GM10266 (cell line): ENCODE measurements at regions not wholly inside any gene's neighbourhood (a gene's known extent, or its start where the extent isn't known, plus 50 kb on each side); places are given as distances from the start of the nearest gene placed in this dataset.
"Not testable (repeated sequence)": the region's sequence is repeated elsewhere in the genome, so short reads cannot be mapped to it uniquely, and the experiment has no call there.

Source experiments
- DNase-seq: peaks from one replicate; pipeline ENCODE4 v3.0.0; 2012; ENCODE audit errors: extremely low spot score
- TF ChIP-seq, protein P1 (sequence below): IDR thresholded peaks from 2 replicates; pipeline ENCODE4 v1.5.1; 2012; ENCODE audit warnings: mild to moderate bottlenecking, low read depth; ENCODE audit not compliant: control insufficient read depth, insufficient read depth; ENCODE audit errors: missing control alignments

DNA sequence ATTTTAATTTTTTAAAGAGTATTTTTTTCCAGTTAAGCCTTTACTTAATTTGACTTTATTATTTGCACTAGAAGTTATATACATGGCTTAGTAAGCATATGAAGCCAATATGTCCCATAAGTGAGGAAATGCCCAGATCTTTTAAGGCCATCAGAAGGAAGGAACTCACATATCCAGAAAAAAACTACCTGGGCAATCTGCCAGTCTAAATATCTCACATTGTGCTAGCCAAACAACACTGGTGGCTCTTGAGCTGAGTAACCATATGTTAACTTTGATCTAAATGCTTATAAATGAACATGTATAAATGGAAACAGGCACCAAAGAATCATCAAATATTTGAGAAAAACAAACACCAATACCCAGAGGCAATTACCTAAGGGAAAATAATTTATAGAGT, 138.6 kb upstream of the APOOL start:
- DNase-seq = no peak
- TF ChIP-seq, protein P1, sequence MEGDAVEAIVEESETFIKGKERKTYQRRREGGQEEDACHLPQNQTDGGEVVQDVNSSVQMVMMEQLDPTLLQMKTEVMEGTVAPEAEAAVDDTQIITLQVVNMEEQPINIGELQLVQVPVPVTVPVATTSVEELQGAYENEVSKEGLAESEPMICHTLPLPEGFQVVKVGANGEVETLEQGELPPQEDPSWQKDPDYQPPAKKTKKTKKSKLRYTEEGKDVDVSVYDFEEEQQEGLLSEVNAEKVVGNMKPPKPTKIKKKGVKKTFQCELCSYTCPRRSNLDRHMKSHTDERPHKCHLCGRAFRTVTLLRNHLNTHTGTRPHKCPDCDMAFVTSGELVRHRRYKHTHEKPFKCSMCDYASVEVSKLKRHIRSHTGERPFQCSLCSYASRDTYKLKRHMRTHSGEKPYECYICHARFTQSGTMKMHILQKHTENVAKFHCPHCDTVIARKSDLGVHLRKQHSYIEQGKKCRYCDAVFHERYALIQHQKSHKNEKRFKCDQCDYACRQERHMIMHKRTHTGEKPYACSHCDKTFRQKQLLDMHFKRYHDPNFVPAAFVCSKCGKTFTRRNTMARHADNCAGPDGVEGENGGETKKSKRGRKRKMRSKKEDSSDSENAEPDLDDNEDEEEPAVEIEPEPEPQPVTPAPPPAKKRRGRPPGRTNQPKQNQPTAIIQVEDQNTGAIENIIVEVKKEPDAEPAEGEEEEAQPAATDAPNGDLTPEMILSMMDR = no peak

DNA sequence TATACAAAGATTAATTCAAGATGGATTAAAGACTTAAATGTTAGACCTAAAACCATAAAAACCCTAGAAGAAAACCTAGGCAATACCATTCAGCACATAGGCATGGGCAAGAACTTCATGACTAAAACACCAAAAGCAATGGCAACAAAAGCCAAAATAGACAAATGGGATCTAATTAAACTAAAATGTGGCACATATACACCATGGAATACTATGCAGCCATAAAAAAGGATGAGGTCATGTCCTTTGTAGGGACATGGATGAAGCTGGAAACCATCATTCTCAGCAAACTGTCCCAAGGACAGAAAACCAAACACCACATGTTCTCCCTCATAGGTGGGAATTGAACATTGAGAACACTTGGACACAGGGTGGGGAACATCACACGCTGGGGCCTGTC, 133.4 kb upstream of the APOOL start:
- DNase-seq = not testable (repeated sequence)

DNA sequence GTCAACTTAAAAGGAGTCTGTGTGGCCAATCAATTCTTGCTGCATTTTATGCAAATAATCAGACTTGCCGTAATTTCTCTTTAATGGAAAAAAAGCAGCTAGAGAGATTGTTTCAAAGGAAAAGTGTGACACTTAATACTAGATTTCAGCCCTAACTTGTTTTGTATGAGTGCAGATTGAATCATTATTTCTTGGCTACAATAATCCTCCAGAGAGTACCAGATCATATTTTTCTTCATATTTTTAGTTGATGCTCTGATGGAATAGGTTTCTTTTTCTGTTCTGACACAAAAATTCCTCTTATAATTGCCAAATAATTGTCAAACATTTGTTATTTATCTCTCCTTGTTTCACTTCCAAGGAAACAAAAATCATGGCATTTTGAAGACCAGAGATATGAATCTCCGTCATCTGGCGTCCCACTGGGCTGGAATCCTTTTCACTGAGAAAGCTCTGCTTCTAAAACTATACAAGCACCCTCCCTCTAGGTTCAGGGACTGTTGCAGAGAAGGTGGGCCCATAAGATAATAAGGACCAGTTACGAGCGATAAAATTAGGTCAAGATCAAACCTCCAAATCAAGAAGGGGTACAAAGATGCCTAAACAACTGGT, 131.4 kb upstream of the APOOL start:
- DNase-seq = not testable (repeated sequence)

DNA sequence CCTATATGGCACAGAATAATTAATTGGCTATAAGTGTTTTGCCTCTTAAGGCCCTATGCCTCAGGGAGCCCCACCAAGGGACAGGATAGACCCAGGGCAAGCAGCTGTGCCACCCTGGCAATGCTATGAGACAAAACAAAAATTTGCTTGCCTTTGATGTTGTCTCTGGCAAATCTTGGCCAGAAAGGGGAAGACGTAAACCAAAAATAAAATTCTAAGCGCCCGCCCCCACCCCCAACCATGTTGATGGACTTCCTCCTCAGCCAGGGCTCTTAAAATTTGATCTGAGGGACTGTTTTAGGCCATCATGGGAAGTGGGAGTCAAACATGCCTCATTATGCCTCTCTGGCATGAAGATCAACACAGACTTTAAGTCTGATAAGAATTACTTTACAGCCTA, 130.5 kb upstream of the APOOL start:
- no peak for DNase-seq
- TF ChIP-seq, protein P1 = no peak

DNA sequence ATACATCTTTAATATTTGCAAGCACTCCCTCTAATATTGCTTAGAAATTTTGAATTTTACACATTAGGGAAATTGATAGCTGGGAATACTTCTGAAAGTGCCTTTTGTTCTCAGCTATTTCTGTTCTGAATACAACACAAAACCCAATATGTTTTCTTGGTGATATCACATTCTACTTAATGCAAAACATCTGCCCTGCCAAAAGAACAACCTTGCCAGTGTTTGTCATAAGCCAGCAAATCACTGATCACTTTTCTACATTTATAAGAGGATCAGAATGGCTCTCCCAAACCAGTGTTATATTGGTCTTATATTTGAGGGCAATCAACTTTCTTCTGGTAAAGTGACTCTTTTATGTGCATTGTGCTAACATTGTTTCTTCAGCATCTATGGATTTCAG, 126.8 kb upstream of the APOOL start:
- TF ChIP-seq, protein P1 = no peak
- no peak for DNase-seq

DNA sequence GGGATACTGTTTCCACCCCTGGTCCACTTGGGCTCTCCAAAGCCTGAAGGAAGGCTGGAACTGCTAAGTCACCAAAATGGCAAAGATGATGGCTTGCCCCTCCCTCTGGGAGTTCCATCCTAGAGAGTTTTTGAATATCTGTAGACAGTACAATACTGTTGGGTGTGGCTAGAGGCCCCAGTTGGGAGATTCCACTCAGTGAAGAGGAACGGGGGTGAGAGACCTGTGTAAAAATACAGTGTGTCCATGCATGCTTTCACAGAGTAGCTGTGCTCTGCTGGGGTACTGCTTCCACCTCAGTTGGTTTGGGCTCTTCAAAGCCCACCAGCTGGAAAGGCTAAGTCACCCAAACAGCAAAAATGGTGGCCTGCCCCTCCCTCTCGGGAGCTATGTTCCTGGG, 109.8 kb upstream of the APOOL start:
- TF ChIP-seq, protein P1 = no peak

DNA sequence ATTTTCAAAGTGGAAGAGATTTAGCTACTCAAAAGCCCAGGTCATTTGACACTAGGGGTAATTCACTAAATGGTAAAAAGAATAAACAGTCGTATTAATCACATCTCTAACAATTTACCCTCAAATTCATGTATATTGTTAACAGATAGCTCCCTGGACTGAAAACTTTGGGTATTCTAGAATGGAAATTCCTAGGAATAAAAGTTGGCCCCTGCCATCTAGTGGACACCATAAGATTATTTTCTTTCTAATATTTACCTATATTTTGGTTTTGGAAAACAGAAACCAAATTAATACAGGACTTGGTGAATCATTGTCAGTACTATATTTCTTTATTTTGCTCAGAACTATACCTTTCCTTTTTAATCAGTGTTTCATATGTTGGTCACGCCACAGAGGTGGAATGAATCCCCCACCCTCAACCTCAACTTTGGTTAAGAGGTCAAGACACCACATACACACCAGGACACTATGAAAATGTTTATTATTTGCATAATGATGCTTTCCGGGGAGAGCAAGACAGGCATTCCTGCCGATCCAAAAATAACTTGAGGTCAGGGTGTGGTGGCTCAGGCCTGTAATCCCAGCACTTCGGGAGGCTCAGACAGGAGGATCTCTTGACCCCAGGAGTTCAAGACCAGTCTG, 96.2 kb upstream of the APOOL start:
- TF ChIP-seq, protein P1 = no peak
- DNase-seq = no peak

More for the DNA sequence above, 109.8 kb upstream of the APOOL start:
- DNase-seq = no peak

DNA sequence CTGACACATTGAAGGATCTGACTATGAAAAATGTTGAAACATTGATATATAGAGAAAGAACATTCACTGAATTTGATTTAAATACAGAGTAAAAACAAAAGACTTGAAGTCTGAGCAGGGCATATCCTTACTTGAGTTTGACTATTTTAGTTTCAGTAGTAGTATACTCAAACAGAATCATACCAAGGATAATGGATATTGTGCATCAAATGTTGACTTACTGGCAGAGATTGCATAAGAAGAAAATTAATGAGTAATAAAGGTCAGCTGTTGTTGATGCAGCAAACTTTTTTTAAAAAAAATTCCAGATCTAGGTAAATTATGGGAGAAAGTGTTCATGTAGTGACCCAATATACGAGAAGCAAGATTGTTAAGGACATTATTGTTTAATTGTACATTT, 94.5 kb upstream of the APOOL start:
- TF ChIP-seq, protein P1 = no peak
- DNase-seq = no peak
